Neural progenitor cell (in vitro differentiated cells): ENCODE measurements at regions not wholly inside any gene's neighbourhood (a gene's known extent, or its start where the extent isn't known, plus 50 kb on each side); places are given as distances from the start of the nearest gene placed in this dataset.

Source experiments
- EZH2 ChIP-seq: fragments of 200-600 bp; sonication (generic); IDR thresholded peaks from 2 replicates; pipeline ENCODE4 v1.6.1; 2017; ENCODE audit warnings: antibody characterized with exemption, mild to moderate bottlenecking, moderate library complexity
- TF ChIP-seq, protein P1 (sequence below): fragments of 200-600 bp; sonication (generic); IDR thresholded peaks from 2 replicates; pipeline ENCODE4 v1.5.1; 2017; ENCODE audit warnings: antibody characterized with exemption, mild to moderate bottlenecking

DNA sequence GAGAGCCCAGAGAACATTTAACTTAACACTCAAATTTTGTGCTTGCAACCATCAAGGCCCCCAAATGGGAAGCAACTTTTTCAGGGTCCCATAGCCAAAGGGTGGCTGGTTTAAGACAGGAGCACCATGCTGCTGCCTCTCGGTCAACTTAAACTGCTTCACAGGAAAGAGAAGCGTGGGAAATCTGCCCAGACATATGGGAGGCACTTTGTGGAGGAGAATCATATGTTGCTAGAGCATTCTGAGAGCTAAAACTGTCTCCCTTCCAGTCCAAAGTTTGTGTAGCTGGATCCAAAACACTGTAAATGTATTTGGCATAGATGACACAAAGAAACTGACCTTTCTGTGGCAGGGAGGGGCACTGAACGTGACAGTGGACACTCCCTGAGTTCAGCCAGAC, 305.9 kb upstream of the RORA start:
- TF ChIP-seq, protein P1, sequence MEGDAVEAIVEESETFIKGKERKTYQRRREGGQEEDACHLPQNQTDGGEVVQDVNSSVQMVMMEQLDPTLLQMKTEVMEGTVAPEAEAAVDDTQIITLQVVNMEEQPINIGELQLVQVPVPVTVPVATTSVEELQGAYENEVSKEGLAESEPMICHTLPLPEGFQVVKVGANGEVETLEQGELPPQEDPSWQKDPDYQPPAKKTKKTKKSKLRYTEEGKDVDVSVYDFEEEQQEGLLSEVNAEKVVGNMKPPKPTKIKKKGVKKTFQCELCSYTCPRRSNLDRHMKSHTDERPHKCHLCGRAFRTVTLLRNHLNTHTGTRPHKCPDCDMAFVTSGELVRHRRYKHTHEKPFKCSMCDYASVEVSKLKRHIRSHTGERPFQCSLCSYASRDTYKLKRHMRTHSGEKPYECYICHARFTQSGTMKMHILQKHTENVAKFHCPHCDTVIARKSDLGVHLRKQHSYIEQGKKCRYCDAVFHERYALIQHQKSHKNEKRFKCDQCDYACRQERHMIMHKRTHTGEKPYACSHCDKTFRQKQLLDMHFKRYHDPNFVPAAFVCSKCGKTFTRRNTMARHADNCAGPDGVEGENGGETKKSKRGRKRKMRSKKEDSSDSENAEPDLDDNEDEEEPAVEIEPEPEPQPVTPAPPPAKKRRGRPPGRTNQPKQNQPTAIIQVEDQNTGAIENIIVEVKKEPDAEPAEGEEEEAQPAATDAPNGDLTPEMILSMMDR, result no peak
- TF ChIP-seq EZH2, result no peak
